ENCODE measurements at regions not wholly inside any gene's neighbourhood (a gene's known extent, or its start where the extent isn't known, plus 50 kb on each side); places are given as distances from the start of the nearest gene placed in this dataset.

DNA sequence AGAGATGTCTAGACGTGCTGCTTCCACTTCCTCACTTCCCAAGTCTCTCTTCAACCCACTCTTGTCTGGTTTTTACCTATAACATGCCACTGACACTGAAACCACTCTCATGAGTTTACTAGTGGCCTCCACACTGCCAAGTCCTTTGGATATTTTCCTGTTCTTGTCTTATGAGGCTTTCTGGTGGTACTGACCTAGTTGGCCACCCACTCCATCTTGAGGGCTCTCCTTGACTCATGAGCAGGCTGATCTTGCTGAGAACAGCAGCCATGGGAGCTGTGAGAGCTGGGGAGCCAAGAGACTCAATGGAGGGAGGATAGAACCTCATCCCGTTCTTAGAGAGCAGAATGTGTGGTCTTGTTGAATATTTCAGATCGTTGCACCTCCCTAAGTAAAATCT, 283.4 kb upstream of the PRDM1 start (continued):
- TF ChIP-seq, protein P1, sequence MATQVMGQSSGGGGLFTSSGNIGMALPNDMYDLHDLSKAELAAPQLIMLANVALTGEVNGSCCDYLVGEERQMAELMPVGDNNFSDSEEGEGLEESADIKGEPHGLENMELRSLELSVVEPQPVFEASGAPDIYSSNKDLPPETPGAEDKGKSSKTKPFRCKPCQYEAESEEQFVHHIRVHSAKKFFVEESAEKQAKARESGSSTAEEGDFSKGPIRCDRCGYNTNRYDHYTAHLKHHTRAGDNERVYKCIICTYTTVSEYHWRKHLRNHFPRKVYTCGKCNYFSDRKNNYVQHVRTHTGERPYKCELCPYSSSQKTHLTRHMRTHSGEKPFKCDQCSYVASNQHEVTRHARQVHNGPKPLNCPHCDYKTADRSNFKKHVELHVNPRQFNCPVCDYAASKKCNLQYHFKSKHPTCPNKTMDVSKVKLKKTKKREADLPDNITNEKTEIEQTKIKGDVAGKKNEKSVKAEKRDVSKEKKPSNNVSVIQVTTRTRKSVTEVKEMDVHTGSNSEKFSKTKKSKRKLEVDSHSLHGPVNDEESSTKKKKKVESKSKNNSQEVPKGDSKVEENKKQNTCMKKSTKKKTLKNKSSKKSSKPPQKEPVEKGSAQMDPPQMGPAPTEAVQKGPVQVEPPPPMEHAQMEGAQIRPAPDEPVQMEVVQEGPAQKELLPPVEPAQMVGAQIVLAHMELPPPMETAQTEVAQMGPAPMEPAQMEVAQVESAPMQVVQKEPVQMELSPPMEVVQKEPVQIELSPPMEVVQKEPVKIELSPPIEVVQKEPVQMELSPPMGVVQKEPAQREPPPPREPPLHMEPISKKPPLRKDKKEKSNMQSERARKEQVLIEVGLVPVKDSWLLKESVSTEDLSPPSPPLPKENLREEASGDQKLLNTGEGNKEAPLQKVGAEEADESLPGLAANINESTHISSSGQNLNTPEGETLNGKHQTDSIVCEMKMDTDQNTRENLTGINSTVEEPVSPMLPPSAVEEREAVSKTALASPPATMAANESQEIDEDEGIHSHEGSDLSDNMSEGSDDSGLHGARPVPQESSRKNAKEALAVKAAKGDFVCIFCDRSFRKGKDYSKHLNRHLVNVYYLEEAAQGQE (IDR thresholded peaks at IDR 0.05): no peak
- no peak for TF ChIP-seq YY1 (IDR thresholded peaks at IDR 0.05)
- TF ChIP-seq JUND (IDR thresholded peaks at IDR 0.05): no peak
- TF ChIP-seq RAD21 (IDR thresholded peaks at IDR 0.05): no peak

GRCh38 chr6:105800871-105801270, 285.3 kb upstream of the PRDM1 start:
- Histone ChIP-seq H3K4me1 (ENCODE audit: control insufficient read depth in 4 of 4, insufficient read depth in 4 of 4, low read length in 3 of 4) (peaks cover 7 to 60% (median 34%) of the 10 kb centered on the region in 4 donors), H3K27ac (ENCODE audit: low read depth in 1 of 2, low read length in 2 of 2) (no peak overlapping the region), H3K27me3 (ENCODE audit: control insufficient read depth in 4 of 4, insufficient read depth in 4 of 4, low read length in 3 of 4) (no peaks in the 10 kb centered on the region), H3K9ac (ENCODE audit: low read depth in 1 of 2, low read length in 2 of 2) (no peak overlapping the region), H3K4me3 (ENCODE audit: low read depth in 1 of 3, low read length in 3 of 3) (no peak overlapping the region), H3K36me3 (ENCODE audit: control insufficient read depth in 4 of 4, insufficient read depth in 3 of 4, low read depth in 1 of 4, low read length in 3 of 4) (no peaks in the 10 kb centered on the region), H3K9me3 (ENCODE audit: control insufficient read depth in 4 of 4, low read length in 3 of 4) (no peaks in the 10 kb centered on the region)
- no peak for TF ChIP-seq FOXA2 (IDR thresholded peaks at IDR 0.05)
- no peak for TF ChIP-seq FOXA1 (IDR thresholded peaks at IDR 0.05)
- TF ChIP-seq, protein P2, sequence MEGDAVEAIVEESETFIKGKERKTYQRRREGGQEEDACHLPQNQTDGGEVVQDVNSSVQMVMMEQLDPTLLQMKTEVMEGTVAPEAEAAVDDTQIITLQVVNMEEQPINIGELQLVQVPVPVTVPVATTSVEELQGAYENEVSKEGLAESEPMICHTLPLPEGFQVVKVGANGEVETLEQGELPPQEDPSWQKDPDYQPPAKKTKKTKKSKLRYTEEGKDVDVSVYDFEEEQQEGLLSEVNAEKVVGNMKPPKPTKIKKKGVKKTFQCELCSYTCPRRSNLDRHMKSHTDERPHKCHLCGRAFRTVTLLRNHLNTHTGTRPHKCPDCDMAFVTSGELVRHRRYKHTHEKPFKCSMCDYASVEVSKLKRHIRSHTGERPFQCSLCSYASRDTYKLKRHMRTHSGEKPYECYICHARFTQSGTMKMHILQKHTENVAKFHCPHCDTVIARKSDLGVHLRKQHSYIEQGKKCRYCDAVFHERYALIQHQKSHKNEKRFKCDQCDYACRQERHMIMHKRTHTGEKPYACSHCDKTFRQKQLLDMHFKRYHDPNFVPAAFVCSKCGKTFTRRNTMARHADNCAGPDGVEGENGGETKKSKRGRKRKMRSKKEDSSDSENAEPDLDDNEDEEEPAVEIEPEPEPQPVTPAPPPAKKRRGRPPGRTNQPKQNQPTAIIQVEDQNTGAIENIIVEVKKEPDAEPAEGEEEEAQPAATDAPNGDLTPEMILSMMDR (IDR thresholded peaks at IDR 0.05; ENCODE audit: low read depth, low read length, missing input control): no peak
- TF ChIP-seq EGR1 (IDR thresholded peaks at IDR 0.05; ENCODE audit: low read depth in 2 of 2): no peak
- TF ChIP-seq HNF4G (IDR thresholded peaks at IDR 0.05): no peak
- WGBS: 53% methylated on average over 2 of the region's 2 CpGs
- DNase-seq (ENCODE audit: low spot score): no peak

GRCh38 chr6:105800398-105800797, 285.7 kb upstream of the PRDM1 start:
- Histone ChIP-seq H3K4me1 (ENCODE audit: control insufficient read depth in 4 of 4, insufficient read depth in 4 of 4, low read length in 3 of 4) (peaks cover 8 to 61% (median 36%) of the 10 kb centered on the region in 4 donors), H3K27ac (ENCODE audit: low read depth in 1 of 2, low read length in 2 of 2) (no peak overlapping the region), H3K27me3 (ENCODE audit: control insufficient read depth in 4 of 4, insufficient read depth in 4 of 4, low read length in 3 of 4) (no peaks in the 10 kb centered on the region), H3K4me3 (ENCODE audit: low read depth in 1 of 3, low read length in 3 of 3) (no peak overlapping the region), H3K9me3 (ENCODE audit: control insufficient read depth in 4 of 4, low read length in 3 of 4) (no peaks in the 10 kb centered on the region), H3K9ac (ENCODE audit: low read depth in 1 of 2, low read length in 2 of 2) (no peak overlapping the region), H3K36me3 (ENCODE audit: control insufficient read depth in 4 of 4, insufficient read depth in 3 of 4, low read depth in 1 of 4, low read length in 3 of 4) (no peaks in the 10 kb centered on the region)
- WGBS: 97% methylated on average over 2 of the region's 2 CpGs
- DNase-seq (ENCODE audit: low spot score): no peak
- TF ChIP-seq NR2F2 (IDR thresholded peaks at IDR 0.05): no peak
- TF ChIP-seq MAX (IDR thresholded peaks at IDR 0.05): no peak
- no peak for TF ChIP-seq RAD21 (IDR thresholded peaks at IDR 0.05)
- no peak for TF ChIP-seq FOXA2 (IDR thresholded peaks at IDR 0.05)
- TF ChIP-seq HNF4A (conservative IDR thresholded peaks at IDR 0.05): no peak
- TF ChIP-seq, protein P3, sequence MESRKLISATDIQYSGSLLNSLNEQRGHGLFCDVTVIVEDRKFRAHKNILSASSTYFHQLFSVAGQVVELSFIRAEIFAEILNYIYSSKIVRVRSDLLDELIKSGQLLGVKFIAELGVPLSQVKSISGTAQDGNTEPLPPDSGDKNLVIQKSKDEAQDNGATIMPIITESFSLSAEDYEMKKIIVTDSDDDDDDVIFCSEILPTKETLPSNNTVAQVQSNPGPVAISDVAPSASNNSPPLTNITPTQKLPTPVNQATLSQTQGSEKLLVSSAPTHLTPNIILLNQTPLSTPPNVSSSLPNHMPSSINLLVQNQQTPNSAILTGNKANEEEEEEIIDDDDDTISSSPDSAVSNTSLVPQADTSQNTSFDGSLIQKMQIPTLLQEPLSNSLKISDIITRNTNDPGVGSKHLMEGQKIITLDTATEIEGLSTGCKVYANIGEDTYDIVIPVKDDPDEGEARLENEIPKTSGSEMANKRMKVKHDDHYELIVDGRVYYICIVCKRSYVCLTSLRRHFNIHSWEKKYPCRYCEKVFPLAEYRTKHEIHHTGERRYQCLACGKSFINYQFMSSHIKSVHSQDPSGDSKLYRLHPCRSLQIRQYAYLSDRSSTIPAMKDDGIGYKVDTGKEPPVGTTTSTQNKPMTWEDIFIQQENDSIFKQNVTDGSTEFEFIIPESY (IDR thresholded peaks at IDR 0.05): no peak
- TF ChIP-seq, protein P2 (IDR thresholded peaks at IDR 0.05; ENCODE audit: low read depth, low read length, missing input control): no peak
- no peak for TF ChIP-seq YY1 (IDR thresholded peaks at IDR 0.05)
- TF ChIP-seq GABPA (IDR thresholded peaks at IDR 0.05 in 1 of 2, conservative IDR thresholded peaks at IDR 0.05 in 1 of 2): no peak
- no peak for TF ChIP-seq FOXA1 (IDR thresholded peaks at IDR 0.05)
- TF ChIP-seq RXRA (IDR thresholded peaks at IDR 0.05): no peak
- TF ChIP-seq, protein P1 (IDR thresholded peaks at IDR 0.05): no peak
- no peak for TF ChIP-seq ATF3 (IDR thresholded peaks at IDR 0.05)
- no peak for TF ChIP-seq EGR1 (IDR thresholded peaks at IDR 0.05; ENCODE audit: low read depth in 2 of 2)
- no peak for TF ChIP-seq JUND (IDR thresholded peaks at IDR 0.05)
